HUES48 (cell line): ENCODE measurements at regions not wholly inside any gene's neighbourhood (a gene's known extent, or its start where the extent isn't known, plus 50 kb on each side); places are given as distances from the start of the nearest gene placed in this dataset.
"Not testable (repeated sequence)": the region's sequence is repeated elsewhere in the genome, so short reads cannot be mapped to it uniquely, and the experiment has no call there.

Source experiments
- H3K27ac ChIP-seq: one replicate; pipeline ENCODE4 v1.7.0; 2013; ENCODE audit warnings: low read depth, low read length, inconsistent platforms
- H3K27me3 ChIP-seq: 2 replicates; pipeline ENCODE4 v1.6.1; 2013; ENCODE audit warnings: mild to moderate bottlenecking, low read length; ENCODE audit not compliant: control insufficient read depth, insufficient read depth
- H3K36me3 ChIP-seq: 2 replicates; pipeline ENCODE4 v1.6.1; 2013; ENCODE audit warnings: low read length; ENCODE audit not compliant: control insufficient read depth, insufficient read depth
- H3K4me1 ChIP-seq: 2 replicates; pipeline ENCODE4 v1.6.1; 2013; ENCODE audit warnings: mild to moderate bottlenecking, low read length; ENCODE audit not compliant: control insufficient read depth, insufficient read depth
- H3K4me3 ChIP-seq: 2 replicates; pipeline ENCODE4 v1.5.1; 2013; ENCODE audit warnings: mild to moderate bottlenecking, low read depth, low read length
- H3K9ac ChIP-seq: 2 replicates; pipeline ENCODE4 v1.6.1; 2013; ENCODE audit warnings: mild to moderate bottlenecking, low read depth, low read length, moderate library complexity
- H3K9me3 ChIP-seq: 2 replicates; pipeline ENCODE4 v1.6.1; 2013; ENCODE audit warnings: low read length; ENCODE audit not compliant: control insufficient read depth, insufficient read depth

- Histone ChIP-seq H3K27me3 (no peaks in the 10 kb centered on the region), H3K9ac (no peak overlapping the region), H3K4me1 (peaks cover 11% of the 10 kb centered on the region), H3K9me3 (no peaks in the 10 kb centered on the region), H3K27ac (peak overlapping the region; percentile 84), H3K36me3 (no peaks in the 10 kb centered on the region), H3K4me3 (peak overlapping the region; percentile 63)
Observed at GRCh38 chr6:37566111-37566949, 66.6 kb upstream of the CCDC167 start.

DNA sequence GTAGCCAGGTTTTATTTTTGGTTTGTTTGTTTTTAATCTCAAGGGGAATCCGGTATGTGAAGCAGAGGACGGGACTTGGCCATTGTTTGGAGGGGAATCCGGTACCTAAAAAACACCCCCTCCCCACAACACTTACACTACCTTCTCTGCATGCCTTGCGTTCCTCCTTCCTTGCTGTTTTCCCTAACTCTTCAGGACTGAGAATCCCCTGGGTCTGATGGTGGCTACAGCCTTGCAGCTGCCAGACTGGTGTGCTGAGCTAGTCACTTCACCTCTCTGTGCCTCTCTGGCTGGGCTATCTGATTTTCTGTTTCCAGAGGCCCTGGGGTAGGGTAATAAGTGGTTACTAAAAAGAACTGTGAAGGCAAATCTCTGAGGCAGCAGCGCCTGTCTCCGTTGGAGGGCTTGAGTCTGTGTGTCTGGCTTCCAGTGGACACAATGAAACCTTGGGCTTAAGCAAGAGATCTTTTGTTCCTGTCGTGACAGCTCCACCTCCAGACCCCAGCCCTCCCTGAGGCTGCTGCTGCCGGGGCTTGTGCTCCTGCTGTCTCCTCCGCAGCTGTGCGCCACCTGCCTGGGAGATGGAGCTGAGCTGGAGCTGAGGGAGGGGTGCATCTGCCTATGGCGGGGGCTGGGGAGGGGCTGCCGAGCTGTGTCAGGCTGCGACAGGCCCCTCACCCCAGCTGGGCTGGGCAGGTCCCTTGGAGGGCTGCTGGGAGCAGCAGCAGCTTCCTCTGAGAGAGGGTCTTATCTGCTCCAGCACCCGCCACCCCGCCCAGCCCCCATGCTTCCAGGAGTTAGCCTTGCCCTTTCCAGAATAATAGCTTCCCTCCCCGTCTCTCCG lies 65.8 kb upstream of the CCDC167 start:
- Histone ChIP-seq H3K9me3 (no peaks in the 10 kb centered on the region), H3K4me1 (peaks cover 11% of the 10 kb centered on the region), H3K27me3 (no peaks in the 10 kb centered on the region), H3K4me3 (peak overlapping the region; percentile 63), H3K36me3 (no peaks in the 10 kb centered on the region), H3K9ac (0 out of 2 replicates have a peak overlapping the region, but pooled peaks have one; percentile 37), H3K27ac (peak overlapping the region; percentile 84)

DNA sequence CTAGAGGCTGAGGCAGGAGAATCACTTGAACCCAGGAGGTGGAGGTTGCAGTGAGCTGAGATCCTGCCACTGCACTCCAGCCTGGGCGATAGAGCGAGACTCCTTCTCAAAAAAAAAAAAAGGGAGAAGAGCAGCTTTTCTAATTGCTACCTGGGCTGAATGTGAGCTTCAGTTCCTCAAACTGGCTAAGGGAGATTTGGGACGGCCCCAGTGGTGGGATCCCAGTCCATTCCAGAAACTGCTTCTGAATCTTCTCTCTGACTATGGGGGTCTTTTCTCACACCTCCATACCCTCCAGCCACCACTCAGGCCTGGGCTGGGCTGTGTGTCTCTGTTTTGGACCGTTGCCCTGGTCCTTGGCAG lies 63.2 kb upstream of the CCDC167 start:
- H3K4me3 ChIP-seq, H3K9ac ChIP-seq, H3K27ac ChIP-seq, H3K27me3 ChIP-seq, H3K36me3 ChIP-seq, H3K9me3 ChIP-seq: not testable (repeated sequence)
- H3K4me1 ChIP-seq = peaks cover 11% of the 10 kb centered on the region

DNA sequence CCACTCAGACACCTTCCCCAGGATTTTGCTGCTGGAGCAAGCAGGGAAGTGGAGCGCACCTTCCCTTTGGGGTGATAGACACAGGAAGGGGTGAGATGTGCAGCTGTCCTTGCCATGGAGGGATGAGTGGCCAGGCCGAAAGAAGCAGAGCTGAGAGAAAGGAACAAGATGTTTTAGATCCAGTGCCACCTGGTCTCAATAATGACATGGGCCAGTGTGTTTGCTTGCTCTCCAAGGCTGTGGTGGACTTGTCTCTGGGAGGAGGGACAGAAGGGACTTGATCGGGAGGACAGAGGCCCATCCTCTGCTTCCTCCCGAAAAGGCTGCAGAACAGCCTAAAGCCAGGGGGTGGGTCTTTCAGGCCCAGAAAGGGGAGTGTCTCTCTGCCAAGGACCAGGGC lies 61.7 kb upstream of the CCDC167 start:
- no peaks in the 10 kb centered on the region for H3K36me3 ChIP-seq
- H3K4me3 ChIP-seq = no peak overlapping the region
- no peaks in the 10 kb centered on the region for H3K9me3 ChIP-seq
- H3K27ac ChIP-seq = no peak overlapping the region
- H3K9ac ChIP-seq = no peak overlapping the region
- 0 out of 2 replicates have a peak, but pooled peaks cover 3% of the 10 kb centered on the region for H3K27me3 ChIP-seq
- H3K4me1 ChIP-seq = peaks cover 11% of the 10 kb centered on the region

- no peaks in the 10 kb centered on the region for H3K36me3 ChIP-seq
- peaks cover 11% of the 10 kb centered on the region for H3K4me1 ChIP-seq
- no peak overlapping the region for H3K27ac ChIP-seq
- H3K4me3 ChIP-seq = no peak overlapping the region
- H3K9ac ChIP-seq = no peak overlapping the region
- H3K9me3 ChIP-seq = no peaks in the 10 kb centered on the region
- H3K27me3 ChIP-seq = 0 out of 2 replicates have a peak, but pooled peaks cover 3% of the 10 kb centered on the region
Observed at GRCh38 chr6:37560737-37561103, 61.0 kb upstream of the CCDC167 start.

- Histone ChIP-seq H3K36me3 (no peaks in the 10 kb centered on the region), H3K27me3 (0 out of 2 replicates have a peak, but pooled peaks cover 3% of the 10 kb centered on the region), H3K9me3 (no peaks in the 10 kb centered on the region), H3K4me3 (no peak overlapping the region), H3K9ac (no peak overlapping the region), H3K4me1 (0 out of 2 replicates have a peak, but pooled peaks cover under 1% of the 10 kb centered on the region), H3K27ac (no peak overlapping the region)
Observed at GRCh38 chr6:37559501-37559900, 59.8 kb upstream of the CCDC167 start.

- H3K27ac ChIP-seq = no peak overlapping the region
- H3K4me3 ChIP-seq = no peak overlapping the region
- H3K4me1 ChIP-seq = no peaks in the 10 kb centered on the region
- 0 out of 2 replicates have a peak, but pooled peaks cover 3% of the 10 kb centered on the region for H3K27me3 ChIP-seq
- H3K36me3 ChIP-seq = no peaks in the 10 kb centered on the region
- H3K9me3 ChIP-seq = no peaks in the 10 kb centered on the region
- no peak overlapping the region for H3K9ac ChIP-seq
Observed at GRCh38 chr6:37559050-37559449, 59.4 kb upstream of the CCDC167 start.

- Histone ChIP-seq H3K27me3 (0 out of 2 replicates have a peak, but pooled peaks cover 3% of the 10 kb centered on the region), H3K9ac (no peak overlapping the region), H3K36me3 (no peaks in the 10 kb centered on the region), H3K9me3 (no peaks in the 10 kb centered on the region), H3K4me1 (no peaks in the 10 kb centered on the region), H3K27ac (no peak overlapping the region), H3K4me3 (no peak overlapping the region)
Observed at GRCh38 chr6:37558646-37559045, 59.0 kb upstream of the CCDC167 start.

DNA sequence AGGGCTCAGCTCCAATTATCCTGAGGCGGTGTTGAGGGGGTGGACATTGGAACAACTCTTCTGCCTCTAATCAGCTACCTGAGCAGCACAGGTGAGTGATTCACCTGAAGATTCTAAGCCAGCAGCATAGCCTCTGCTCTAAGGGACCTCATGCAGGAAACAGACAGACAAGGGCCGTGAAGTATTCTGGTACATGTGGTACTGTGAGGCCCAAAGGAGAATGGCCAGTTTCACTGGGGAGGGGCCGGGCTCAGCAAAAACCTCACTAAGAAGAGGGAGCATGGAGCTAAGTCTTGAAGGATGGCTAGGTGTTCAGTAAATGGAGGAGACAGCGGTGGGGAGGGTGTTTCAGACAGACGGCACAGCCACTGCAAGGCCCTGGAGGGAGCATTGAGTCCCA lies 58.5 kb upstream of the CCDC167 start:
- Histone ChIP-seq H3K27me3 (0 out of 2 replicates have a peak, but pooled peaks cover 3% of the 10 kb centered on the region), H3K36me3 (no peaks in the 10 kb centered on the region), H3K4me1 (no peaks in the 10 kb centered on the region), H3K27ac (no peak overlapping the region), H3K9ac (no peak overlapping the region), H3K9me3 (no peaks in the 10 kb centered on the region), H3K4me3 (no peak overlapping the region)

DNA sequence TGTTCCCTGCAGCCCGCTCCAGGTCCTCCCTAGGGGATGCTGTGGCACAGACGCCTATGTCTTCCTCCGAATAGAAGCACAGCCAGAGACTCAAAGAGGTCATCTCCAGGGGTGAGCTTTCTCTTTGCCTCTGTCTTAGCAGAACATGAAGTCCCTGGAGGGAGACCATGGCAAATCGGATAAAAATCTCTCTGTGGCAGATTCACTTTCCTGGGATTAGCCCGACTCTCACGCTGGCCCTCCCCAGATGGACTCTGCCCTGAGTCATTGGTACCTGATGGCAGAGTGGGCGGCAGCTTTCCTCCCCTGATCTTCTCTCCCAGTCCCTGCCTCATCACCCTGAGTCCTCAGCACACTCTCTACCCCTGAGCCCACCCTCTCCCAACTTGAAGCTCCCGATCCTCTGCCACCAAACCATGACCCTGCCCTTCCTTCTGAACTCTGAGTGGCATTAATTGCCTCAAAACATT lies 58.0 kb upstream of the CCDC167 start:
- no peaks in the 10 kb centered on the region for H3K9me3 ChIP-seq
- H3K27ac ChIP-seq = no peak overlapping the region
- 0 out of 2 replicates have a peak, but pooled peaks cover 3% of the 10 kb centered on the region for H3K27me3 ChIP-seq
- no peaks in the 10 kb centered on the region for H3K4me1 ChIP-seq
- no peak overlapping the region for H3K9ac ChIP-seq
- H3K4me3 ChIP-seq = no peak overlapping the region
- no peaks in the 10 kb centered on the region for H3K36me3 ChIP-seq
